HEK293 (cell line): ENCODE measurements at regions not wholly inside any gene's neighbourhood (a gene's known extent, or its start where the extent isn't known, plus 50 kb on each side); places are given as distances from the start of the nearest gene placed in this dataset.

Experiments
- CTCF ChIA-PET: fragments of 350-600 bp; formaldehyde crosslinking; extraction: SDS; loops from one replicate; lab custom pipeline; 2021; ENCODE audit warnings: antibody characterized with exemption; lab: Yijun Ruan, JAX
- POLR2A ChIA-PET: fragments of 300-600 bp; formaldehyde crosslinking; extraction: SDS; loops from one replicate; lab custom pipeline; 2020; ENCODE audit warnings: antibody characterized with exemption, inconsistent platforms; lab: Yijun Ruan, JAX
- H3K27ac ChIP-seq: fragments of 200-500 bp; sonication (Bioruptor generic); 2 replicates; pipeline ENCODE4 v1.5.1; 2014; ENCODE audit warnings: low read depth, low read length, control low read depth, inconsistent platforms; ENCODE audit errors: extremely low read depth
- H3K36me3 ChIP-seq, 2 experiments: fragments of 200-500 bp in 1 of 2; sonication (Bioruptor generic) in 1 of 2; 1 replicate in 1 of 2; 2 replicates in 1 of 2; pipeline ENCODE4 v1.5.1; 2014 to 2017; ENCODE audit warnings: inconsistent platforms in 2 of 2, low read length in 2 of 2; ENCODE audit not compliant: control insufficient read depth in 2 of 2, insufficient read depth in 1 of 2
- H3K4me1 ChIP-seq: fragments of 200-500 bp; sonication (Bioruptor generic); 2 replicates; pipeline ENCODE4 v1.5.1; 2014; ENCODE audit warnings: mild to moderate bottlenecking, low read length, inconsistent platforms; ENCODE audit not compliant: control insufficient read depth, insufficient read depth
- H3K4me3 ChIP-seq: 2 replicates; pipeline ENCODE4 v1.5.1; 2011; ENCODE audit warnings: low read depth, mild to moderate bottlenecking, control low read depth, low read length, moderate library complexity
- H3K9me3 ChIP-seq: fragments of 200-500 bp; sonication (Bioruptor generic); 2 replicates; pipeline ENCODE4 v1.5.1; 2014; ENCODE audit warnings: low read depth, low read length, inconsistent platforms; ENCODE audit not compliant: control insufficient read depth, insufficient read depth
- IKZF3 ChIP-seq: fragments of 450-650 bp; IDR thresholded peaks from 2 replicates; pipeline ENCODE4 v1.5.0; 2018; ENCODE audit warnings: missing biosample characterization, mild to moderate bottlenecking, missing genetic modification characterization, moderate library complexity
- OSR2 ChIP-seq: fragments of 450-650 bp; formaldehyde crosslinking; IDR thresholded peaks from 2 replicates; pipeline ENCODE4 v1.5.1; 2016; ENCODE audit warnings: missing biosample characterization, missing genetic modification characterization
- REPIN1 ChIP-seq: fragments of 450-650 bp; formaldehyde crosslinking; IDR thresholded peaks from 2 replicates; pipeline ENCODE4 v1.5.1; 2017; ENCODE audit warnings: missing biosample characterization, missing genetic modification characterization, low read depth
- SETDB1 ChIP-seq: IDR thresholded peaks from one replicate; pipeline ENCODE4 v1.6.1; 2017; ENCODE audit warnings: mild to moderate bottlenecking, low read length, moderate library complexity, mixed read lengths; ENCODE audit not compliant: insufficient read length
- TRIM28 ChIP-seq: IDR thresholded peaks from 2 replicates; pipeline ENCODE4 v1.6.1; 2011; ENCODE audit warnings: low read length, control low read depth, borderline replicate concordance
- TSHZ1 ChIP-seq: fragments of 450-650 bp; formaldehyde crosslinking; IDR thresholded peaks from 2 replicates; pipeline ENCODE4 v1.5.1; 2016; ENCODE audit warnings: missing biosample characterization, missing genetic modification characterization, borderline replicate concordance
- ZIC2 ChIP-seq: fragments of 450-650 bp; formaldehyde crosslinking; IDR thresholded peaks from 2 replicates; pipeline ENCODE4 v1.5.1; 2016; ENCODE audit warnings: missing biosample characterization, missing genetic modification characterization
- ZNF175 ChIP-seq: fragments of 450-650 bp; formaldehyde crosslinking; IDR thresholded peaks from 2 replicates; pipeline ENCODE4 v1.5.1; 2016; ENCODE audit warnings: missing biosample characterization, missing genetic modification characterization
- ZNF223 ChIP-seq: fragments of 450-650 bp; formaldehyde crosslinking; IDR thresholded peaks from 2 replicates; pipeline ENCODE4 v1.5.1; 2016; ENCODE audit warnings: missing biosample characterization, missing genetic modification characterization
- ZNF335 ChIP-seq: fragments of 450-650 bp; formaldehyde crosslinking; conservative IDR thresholded peaks from 2 replicates; pipeline ENCODE4 v1.5.1; 2016; ENCODE audit warnings: missing biosample characterization, missing genetic modification characterization
- ZNF354C ChIP-seq: fragments of 450-650 bp; formaldehyde crosslinking; IDR thresholded peaks from 2 replicates; pipeline ENCODE4 v1.5.1; 2016; ENCODE audit warnings: missing biosample characterization, missing genetic modification characterization, low read depth, borderline replicate concordance
- ZNF394 ChIP-seq: fragments of 450-650 bp; formaldehyde crosslinking; IDR thresholded peaks from 2 replicates; pipeline ENCODE4 v1.5.1; 2016; ENCODE audit warnings: missing biosample characterization, missing genetic modification characterization, mild to moderate bottlenecking, moderate library complexity, borderline replicate concordance
- ZNF501 ChIP-seq: fragments of 450-650 bp; formaldehyde crosslinking; IDR thresholded peaks from 2 replicates; pipeline ENCODE4 v1.5.1; 2016; ENCODE audit warnings: missing biosample characterization, missing genetic modification characterization
- ZNF510 ChIP-seq: fragments of 450-650 bp; formaldehyde crosslinking; IDR thresholded peaks from 2 replicates; pipeline ENCODE4 v1.5.1; 2018; ENCODE audit warnings: mild to moderate bottlenecking, missing genetic modification characterization, missing biosample characterization; ENCODE audit not compliant: insufficient replicate concordance
- ZNF621 ChIP-seq: fragments of 450-650 bp; formaldehyde crosslinking; IDR thresholded peaks from 2 replicates; pipeline ENCODE4 v1.5.1; 2017; ENCODE audit warnings: missing biosample characterization, missing genetic modification characterization
- ZNF701 ChIP-seq: fragments of 450-650 bp; formaldehyde crosslinking; IDR thresholded peaks from 2 replicates; pipeline ENCODE4 v1.5.1; 2016; ENCODE audit warnings: missing biosample characterization, missing genetic modification characterization
- ZNF707 ChIP-seq: fragments of 450-650 bp; formaldehyde crosslinking; IDR thresholded peaks from 2 replicates; pipeline ENCODE4 v1.5.1; 2016; ENCODE audit warnings: missing biosample characterization, missing genetic modification characterization
- ZNF776 ChIP-seq: fragments of 450-650 bp; formaldehyde crosslinking; IDR thresholded peaks from 2 replicates; pipeline ENCODE4 v1.5.0; 2017; ENCODE audit warnings: missing biosample characterization, missing genetic modification characterization, borderline replicate concordance
- TF ChIP-seq, protein P1 (sequence below): fragments of 450-650 bp; formaldehyde crosslinking; IDR thresholded peaks from 2 replicates; pipeline ENCODE4 v1.5.1; 2017; ENCODE audit warnings: missing biosample characterization, missing genetic modification characterization
- TF ChIP-seq, protein P2 (sequence below): fragments of 450-650 bp; formaldehyde crosslinking; IDR thresholded peaks from 2 replicates; pipeline ENCODE4 v1.5.1; 2016; ENCODE audit warnings: missing biosample characterization, missing genetic modification characterization
- TF ChIP-seq, protein P3 (sequence below): fragments of 450-650 bp; formaldehyde crosslinking; IDR thresholded peaks from 2 replicates; pipeline ENCODE4 v1.5.1; 2017; ENCODE audit warnings: missing biosample characterization, missing genetic modification characterization

GRCh38 chr13:64740493-64740892 lies 2489.6 kb downstream of the PCDH9 start:
- ChIA-PET POLR2A (no interaction called here), CTCF (no interaction called here)
- Histone ChIP-seq H3K27ac (no peak overlapping the region), H3K36me3 (no peaks in the 10 kb centered on the region), H3K4me1 (no peaks in the 10 kb centered on the region), H3K9me3 (no peaks in the 10 kb centered on the region), H3K4me3 (no peak overlapping the region)
- 0 out of 2 replicates have a peak, but pooled peaks have one; percentile 62 for TF ChIP-seq TRIM28
- TF ChIP-seq SETDB1: peak; percentile 94
- TF ChIP-seq, protein P1, sequence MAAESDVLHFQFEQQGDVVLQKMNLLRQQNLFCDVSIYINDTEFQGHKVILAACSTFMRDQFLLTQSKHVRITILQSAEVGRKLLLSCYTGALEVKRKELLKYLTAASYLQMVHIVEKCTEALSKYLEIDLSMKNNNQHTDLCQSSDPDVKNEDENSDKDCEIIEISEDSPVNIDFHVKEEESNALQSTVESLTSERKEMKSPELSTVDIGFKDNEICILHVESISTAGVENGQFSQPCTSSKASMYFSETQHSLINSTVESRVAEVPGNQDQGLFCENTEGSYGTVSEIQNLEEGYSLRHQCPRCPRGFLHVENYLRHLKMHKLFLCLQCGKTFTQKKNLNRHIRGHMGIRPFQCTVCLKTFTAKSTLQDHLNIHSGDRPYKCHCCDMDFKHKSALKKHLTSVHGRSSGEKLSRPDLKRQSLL (tag by site-specific recombination): no peak

DNA sequence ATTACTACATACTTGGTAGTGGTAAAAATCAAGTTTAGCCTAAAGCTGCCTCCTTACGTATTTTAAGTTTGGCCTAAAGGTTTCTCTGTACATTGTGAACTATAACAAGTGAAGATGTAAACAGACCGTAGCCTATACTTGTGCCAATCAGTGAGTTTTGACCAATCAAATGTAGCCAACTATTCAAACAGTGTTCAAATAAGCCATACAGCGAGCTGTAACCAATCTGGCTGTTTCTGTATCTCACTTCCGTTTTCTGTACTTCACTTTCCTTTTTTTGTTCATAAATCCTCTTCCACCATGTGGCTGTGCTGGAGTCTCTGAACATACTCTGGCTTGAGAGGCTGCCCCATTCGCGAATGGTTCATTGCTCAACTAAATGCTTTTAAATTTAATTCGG lies 2504.6 kb downstream of the PCDH9 start:
- Histone ChIP-seq H3K27ac (no peak overlapping the region), H3K4me1 (no peaks in the 10 kb centered on the region), H3K9me3 (no peaks in the 10 kb centered on the region), H3K36me3 (no peaks in the 10 kb centered on the region), H3K4me3 (no peak overlapping the region)
- POLR2A ChIA-PET: no interaction called here
- TF ChIP-seq ZNF621 (tag by site-specific recombination): no peak
- no peak for TF ChIP-seq TSHZ1
- no peak for TF ChIP-seq ZNF175 (tag by site-specific recombination)
- no peak for TF ChIP-seq ZNF501 (tag by site-specific recombination)
- no peak for TF ChIP-seq IKZF3 (tag by site-specific recombination)
- TF ChIP-seq ZNF223 (tag by site-specific recombination): no peak
- CTCF ChIA-PET: interaction anchor here (0.6 kb wide), 1 partner anchor 47 kb away, joined by 4 read pairs; no protein-coding TSS in a partner anchor

DNA sequence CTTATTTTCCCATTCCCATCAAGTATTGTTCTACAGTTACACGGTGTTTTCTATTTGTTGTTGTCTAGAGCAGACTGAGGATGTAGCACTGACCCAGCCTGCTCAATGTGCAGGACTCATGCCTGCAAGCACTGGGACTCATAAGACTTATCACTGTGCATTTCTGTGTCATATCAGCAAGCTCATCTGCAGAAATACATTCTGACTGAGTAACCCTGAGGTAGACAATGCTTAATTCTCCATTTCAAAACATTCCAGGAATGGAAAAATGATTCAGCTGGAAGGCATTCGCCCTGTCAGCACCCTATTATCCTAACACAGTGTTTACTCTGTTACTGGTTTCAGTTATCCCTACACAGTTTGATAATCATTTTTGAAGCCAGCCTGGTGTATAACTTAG lies 2506.4 kb downstream of the PCDH9 start:
- H3K4me1 ChIP-seq: no peaks in the 10 kb centered on the region
- CTCF ChIA-PET: no interaction called here
- TF ChIP-seq TRIM28: peak; percentile 93
- TF ChIP-seq ZNF701: no peak
- peak; percentile 32 for TF ChIP-seq SETDB1
- POLR2A ChIA-PET: no interaction called here
- H3K36me3 ChIP-seq: no peaks in the 10 kb centered on the region
- H3K27ac ChIP-seq: no peak overlapping the region
- H3K4me3 ChIP-seq: no peak overlapping the region
- H3K9me3 ChIP-seq: no peaks in the 10 kb centered on the region

DNA sequence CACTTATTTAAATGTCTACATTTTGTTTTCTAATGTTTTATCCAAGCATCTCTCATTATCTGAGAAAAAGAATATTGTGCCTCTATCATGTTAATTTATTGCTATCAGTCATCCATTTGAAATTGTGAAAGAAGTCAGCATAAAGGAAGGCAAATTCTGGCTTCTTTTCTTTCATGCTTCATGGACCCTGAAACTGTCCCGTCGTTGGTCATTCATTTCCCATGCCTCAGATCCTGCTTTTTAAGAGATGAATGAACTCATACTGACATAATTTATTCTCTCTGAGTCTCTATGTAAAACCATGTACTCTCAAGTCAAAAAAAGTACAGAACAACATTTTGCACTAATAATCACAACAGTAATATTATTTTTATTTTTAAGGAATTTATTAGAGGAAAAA lies 2512.0 kb downstream of the PCDH9 start:
- H3K27ac ChIP-seq: no peak overlapping the region
- CTCF ChIA-PET: no interaction called here
- H3K4me3 ChIP-seq: no peak overlapping the region
- POLR2A ChIA-PET: no interaction called here
- H3K4me1 ChIP-seq: no peaks in the 10 kb centered on the region
- H3K36me3 ChIP-seq: no peaks in the 10 kb centered on the region
- no peaks in the 10 kb centered on the region for H3K9me3 ChIP-seq
- TF ChIP-seq ZNF510 (tag by site-specific recombination): no peak
- TF ChIP-seq, protein P2, sequence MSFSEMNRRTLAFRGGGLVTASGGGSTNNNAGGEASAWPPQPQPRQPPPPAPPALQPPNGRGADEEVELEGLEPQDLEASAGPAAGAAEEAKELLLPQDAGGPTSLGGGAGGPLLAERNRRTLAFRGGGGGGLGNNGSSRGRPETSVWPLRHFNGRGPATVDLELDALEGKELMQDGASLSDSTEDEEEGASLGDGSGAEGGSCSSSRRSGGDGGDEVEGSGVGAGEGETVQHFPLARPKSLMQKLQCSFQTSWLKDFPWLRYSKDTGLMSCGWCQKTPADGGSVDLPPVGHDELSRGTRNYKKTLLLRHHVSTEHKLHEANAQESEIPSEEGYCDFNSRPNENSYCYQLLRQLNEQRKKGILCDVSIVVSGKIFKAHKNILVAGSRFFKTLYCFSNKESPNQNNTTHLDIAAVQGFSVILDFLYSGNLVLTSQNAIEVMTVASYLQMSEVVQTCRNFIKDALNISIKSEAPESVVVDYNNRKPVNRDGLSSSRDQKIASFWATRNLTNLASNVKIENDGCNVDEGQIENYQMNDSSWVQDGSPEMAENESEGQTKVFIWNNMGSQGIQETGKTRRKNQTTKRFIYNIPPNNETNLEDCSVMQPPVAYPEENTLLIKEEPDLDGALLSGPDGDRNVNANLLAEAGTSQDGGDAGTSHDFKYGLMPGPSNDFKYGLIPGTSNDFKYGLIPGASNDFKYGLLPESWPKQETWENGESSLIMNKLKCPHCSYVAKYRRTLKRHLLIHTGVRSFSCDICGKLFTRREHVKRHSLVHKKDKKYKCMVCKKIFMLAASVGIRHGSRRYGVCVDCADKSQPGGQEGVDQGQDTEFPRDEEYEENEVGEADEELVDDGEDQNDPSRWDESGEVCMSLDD (tag by site-specific recombination): no peak
- no peak for TF ChIP-seq REPIN1 (tag by site-specific recombination)
- no peak for TF ChIP-seq OSR2
- TF ChIP-seq ZNF776 (tag by site-specific recombination): no peak
- TF ChIP-seq, protein P3, sequence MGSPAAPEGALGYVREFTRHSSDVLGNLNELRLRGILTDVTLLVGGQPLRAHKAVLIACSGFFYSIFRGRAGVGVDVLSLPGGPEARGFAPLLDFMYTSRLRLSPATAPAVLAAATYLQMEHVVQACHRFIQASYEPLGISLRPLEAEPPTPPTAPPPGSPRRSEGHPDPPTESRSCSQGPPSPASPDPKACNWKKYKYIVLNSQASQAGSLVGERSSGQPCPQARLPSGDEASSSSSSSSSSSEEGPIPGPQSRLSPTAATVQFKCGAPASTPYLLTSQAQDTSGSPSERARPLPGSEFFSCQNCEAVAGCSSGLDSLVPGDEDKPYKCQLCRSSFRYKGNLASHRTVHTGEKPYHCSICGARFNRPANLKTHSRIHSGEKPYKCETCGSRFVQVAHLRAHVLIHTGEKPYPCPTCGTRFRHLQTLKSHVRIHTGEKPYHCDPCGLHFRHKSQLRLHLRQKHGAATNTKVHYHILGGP (tag by site-specific recombination): no peak
- no peak for TF ChIP-seq ZNF707 (tag by site-specific recombination)
- TF ChIP-seq ZNF394 (tag by site-specific recombination): no peak
- no peak for TF ChIP-seq ZNF354C
- no peak for TF ChIP-seq ZNF335 (tag by site-specific recombination)
- TF ChIP-seq ZIC2 (tag by site-specific recombination): no peak
